ENCODE measurements at regions not wholly inside any gene's neighbourhood (a gene's known extent, or its start where the extent isn't known, plus 50 kb on each side); places are given as distances from the start of the nearest gene placed in this dataset.

- TF ChIP-seq, protein P1, sequence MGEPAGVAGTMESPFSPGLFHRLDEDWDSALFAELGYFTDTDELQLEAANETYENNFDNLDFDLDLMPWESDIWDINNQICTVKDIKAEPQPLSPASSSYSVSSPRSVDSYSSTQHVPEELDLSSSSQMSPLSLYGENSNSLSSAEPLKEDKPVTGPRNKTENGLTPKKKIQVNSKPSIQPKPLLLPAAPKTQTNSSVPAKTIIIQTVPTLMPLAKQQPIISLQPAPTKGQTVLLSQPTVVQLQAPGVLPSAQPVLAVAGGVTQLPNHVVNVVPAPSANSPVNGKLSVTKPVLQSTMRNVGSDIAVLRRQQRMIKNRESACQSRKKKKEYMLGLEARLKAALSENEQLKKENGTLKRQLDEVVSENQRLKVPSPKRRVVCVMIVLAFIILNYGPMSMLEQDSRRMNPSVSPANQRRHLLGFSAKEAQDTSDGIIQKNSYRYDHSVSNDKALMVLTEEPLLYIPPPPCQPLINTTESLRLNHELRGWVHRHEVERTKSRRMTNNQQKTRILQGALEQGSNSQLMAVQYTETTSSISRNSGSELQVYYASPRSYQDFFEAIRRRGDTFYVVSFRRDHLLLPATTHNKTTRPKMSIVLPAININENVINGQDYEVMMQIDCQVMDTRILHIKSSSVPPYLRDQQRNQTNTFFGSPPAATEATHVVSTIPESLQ (CRISPR knock-in tag; IDR thresholded peaks at IDR 0.05) = no peak
- no peak for TF ChIP-seq KAT7 (CRISPR knock-in tag; IDR thresholded peaks at IDR 0.05; ENCODE audit: borderline replicate concordance)
- TF ChIP-seq ZNF121 (CRISPR knock-in tag; IDR thresholded peaks at IDR 0.05) = no peak
- no peak for TF ChIP-seq AR (CRISPR knock-in tag; IDR thresholded peaks at IDR 0.05)
Measured at GRCh38 chr3:146682171-146682570, 77.0 kb upstream of the PLSCR5 start (continued).

DNA sequence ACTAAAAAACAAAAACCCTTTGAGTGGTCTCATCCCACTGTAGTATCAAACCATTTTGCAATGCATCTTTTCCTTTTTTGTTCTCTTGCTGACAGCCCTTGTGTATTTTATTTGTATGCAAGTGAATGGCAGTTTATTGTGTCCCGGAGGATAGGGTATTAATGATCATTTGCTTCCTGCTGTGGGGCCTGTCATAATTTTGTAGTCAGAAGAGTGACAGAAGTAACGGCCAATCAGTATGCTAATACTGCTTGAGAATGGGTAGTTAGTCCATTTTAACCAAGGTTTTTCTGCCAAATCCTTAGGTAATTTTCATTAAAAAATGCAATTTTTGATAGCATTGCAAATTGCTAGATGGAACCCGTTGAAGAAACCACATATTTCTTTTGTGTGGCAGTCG lies 75.5 kb upstream of the PLSCR5 start:
- Mint-ChIP-seq H3K36me3 (no peaks in the 10 kb centered on the region), H3K9me3 (no peaks in the 10 kb centered on the region), H3K4me3 (no peak overlapping the region), H3K27ac (no peak overlapping the region), H3K27me3 (ENCODE audit: low read depth) (no peaks in the 10 kb centered on the region), H3K4me1 (0 out of 2 replicates have a peak, but pooled peaks cover 3% of the 10 kb centered on the region)
- DNase-seq (ENCODE audit: low spot score) (no peak), ATAC-seq (no peak)
- CTCF ChIA-PET = no interaction called here
- POLR2A ChIA-PET = no interaction called here
- TF ChIP-seq FOXP1 (CRISPR knock-in tag; IDR thresholded peaks at IDR 0.05; ENCODE audit: borderline replicate concordance) (no peak), MXD4 (CRISPR knock-in tag; IDR thresholded peaks at IDR 0.05; ENCODE audit: borderline replicate concordance) (no peak), ZNF121 (CRISPR knock-in tag; IDR thresholded peaks at IDR 0.05) (no peak), JAZF1 (CRISPR knock-in tag; IDR thresholded peaks at IDR 0.05) (no peak), PRRX2 (CRISPR knock-in tag; IDR thresholded peaks at IDR 0.05) (no peak), JUN (CRISPR knock-in tag; IDR thresholded peaks at IDR 0.05) (no peak), CREB1 (CRISPR knock-in tag; IDR thresholded peaks at IDR 0.05) (no peak), ELF4 (CRISPR knock-in tag; IDR thresholded peaks at IDR 0.05; ENCODE audit: low read depth) (no peak), ATF2 (CRISPR knock-in tag; IDR thresholded peaks at IDR 0.05; ENCODE audit: borderline replicate concordance, low read depth) (no peak)
- TF ChIP-seq, protein P1 (CRISPR knock-in tag; IDR thresholded peaks at IDR 0.05) = no peak
- TF ChIP-seq, protein P2, sequence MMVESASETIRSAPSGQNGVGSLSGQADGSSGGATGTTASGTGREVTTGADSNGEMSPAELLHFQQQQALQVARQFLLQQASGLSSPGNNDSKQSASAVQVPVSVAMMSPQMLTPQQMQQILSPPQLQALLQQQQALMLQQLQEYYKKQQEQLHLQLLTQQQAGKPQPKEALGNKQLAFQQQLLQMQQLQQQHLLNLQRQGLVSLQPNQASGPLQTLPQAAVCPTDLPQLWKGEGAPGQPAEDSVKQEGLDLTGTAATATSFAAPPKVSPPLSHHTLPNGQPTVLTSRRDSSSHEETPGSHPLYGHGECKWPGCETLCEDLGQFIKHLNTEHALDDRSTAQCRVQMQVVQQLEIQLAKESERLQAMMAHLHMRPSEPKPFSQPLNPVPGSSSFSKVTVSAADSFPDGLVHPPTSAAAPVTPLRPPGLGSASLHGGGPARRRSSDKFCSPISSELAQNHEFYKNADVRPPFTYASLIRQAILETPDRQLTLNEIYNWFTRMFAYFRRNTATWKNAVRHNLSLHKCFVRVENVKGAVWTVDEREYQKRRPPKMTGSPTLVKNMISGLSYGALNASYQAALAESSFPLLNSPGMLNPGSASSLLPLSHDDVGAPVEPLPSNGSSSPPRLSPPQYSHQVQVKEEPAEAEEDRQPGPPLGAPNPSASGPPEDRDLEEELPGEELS (CRISPR knock-in tag; IDR thresholded peaks at IDR 0.05) = no peak
- TF ChIP-seq, protein P3, sequence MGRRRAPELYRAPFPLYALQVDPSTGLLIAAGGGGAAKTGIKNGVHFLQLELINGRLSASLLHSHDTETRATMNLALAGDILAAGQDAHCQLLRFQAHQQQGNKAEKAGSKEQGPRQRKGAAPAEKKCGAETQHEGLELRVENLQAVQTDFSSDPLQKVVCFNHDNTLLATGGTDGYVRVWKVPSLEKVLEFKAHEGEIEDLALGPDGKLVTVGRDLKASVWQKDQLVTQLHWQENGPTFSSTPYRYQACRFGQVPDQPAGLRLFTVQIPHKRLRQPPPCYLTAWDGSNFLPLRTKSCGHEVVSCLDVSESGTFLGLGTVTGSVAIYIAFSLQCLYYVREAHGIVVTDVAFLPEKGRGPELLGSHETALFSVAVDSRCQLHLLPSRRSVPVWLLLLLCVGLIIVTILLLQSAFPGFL (CRISPR knock-in tag; IDR thresholded peaks at IDR 0.05; ENCODE audit: borderline replicate concordance) = no peak
- TF ChIP-seq, protein P4, sequence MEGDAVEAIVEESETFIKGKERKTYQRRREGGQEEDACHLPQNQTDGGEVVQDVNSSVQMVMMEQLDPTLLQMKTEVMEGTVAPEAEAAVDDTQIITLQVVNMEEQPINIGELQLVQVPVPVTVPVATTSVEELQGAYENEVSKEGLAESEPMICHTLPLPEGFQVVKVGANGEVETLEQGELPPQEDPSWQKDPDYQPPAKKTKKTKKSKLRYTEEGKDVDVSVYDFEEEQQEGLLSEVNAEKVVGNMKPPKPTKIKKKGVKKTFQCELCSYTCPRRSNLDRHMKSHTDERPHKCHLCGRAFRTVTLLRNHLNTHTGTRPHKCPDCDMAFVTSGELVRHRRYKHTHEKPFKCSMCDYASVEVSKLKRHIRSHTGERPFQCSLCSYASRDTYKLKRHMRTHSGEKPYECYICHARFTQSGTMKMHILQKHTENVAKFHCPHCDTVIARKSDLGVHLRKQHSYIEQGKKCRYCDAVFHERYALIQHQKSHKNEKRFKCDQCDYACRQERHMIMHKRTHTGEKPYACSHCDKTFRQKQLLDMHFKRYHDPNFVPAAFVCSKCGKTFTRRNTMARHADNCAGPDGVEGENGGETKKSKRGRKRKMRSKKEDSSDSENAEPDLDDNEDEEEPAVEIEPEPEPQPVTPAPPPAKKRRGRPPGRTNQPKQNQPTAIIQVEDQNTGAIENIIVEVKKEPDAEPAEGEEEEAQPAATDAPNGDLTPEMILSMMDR (IDR thresholded peaks at IDR 0.05) = no peak

All from WTC11 (cell line).